GM06990 (cell line): ENCODE measurements at regions not wholly inside any gene's neighbourhood (a gene's known extent, or its start where the extent isn't known, plus 50 kb on each side); places are given as distances from the start of the nearest gene placed in this dataset.

Experiments
- DNase-seq: peaks from one replicate; pipeline ENCODE4 v3.0.0-alpha.2; 2011; ENCODE audit not compliant: insufficient read length; ENCODE audit errors: extremely low read depth
- H3K27me3 ChIP-seq: replicated peaks from 2 replicates; pipeline ENCODE4 v1.6.0; 2011; ENCODE audit warnings: low read length; ENCODE audit not compliant: control insufficient read depth, insufficient read depth
- H3K36me3 ChIP-seq: 2 replicates; pipeline ENCODE4 v1.5.1; 2011; ENCODE audit warnings: low read length; ENCODE audit not compliant: control insufficient read depth, insufficient read depth
- H3K4me3 ChIP-seq: replicated peaks from 2 replicates; pipeline ENCODE4 v1.5.1; 2011; ENCODE audit warnings: low read depth, mild to moderate bottlenecking, control low read depth, low read length
- CTCF ChIP-seq: IDR thresholded peaks from 2 replicates; pipeline ENCODE4 v1.5.1; 2011; ENCODE audit warnings: low read length, control low read depth, mild to moderate bottlenecking, inconsistent platforms; ENCODE audit not compliant: insufficient read depth, poor library complexity, severe bottlenecking

GRCh38 chr4:188268131-188268908 lies 129.1 kb downstream of the TRIML1 start:
- Histone ChIP-seq H3K4me3 (no peak overlapping the region), H3K27me3 (no peaks in the 10 kb centered on the region), H3K36me3 (no peaks in the 10 kb centered on the region)
- TF ChIP-seq CTCF, result no peak
- no peak for DNase-seq

- H3K27me3 ChIP-seq, result no peaks in the 10 kb centered on the region
- DNase-seq, result no peak
- H3K36me3 ChIP-seq, result no peaks in the 10 kb centered on the region
- no peak overlapping the region for H3K4me3 ChIP-seq
- no peak for TF ChIP-seq CTCF
Observed at GRCh38 chr4:188270273-188271069, 131.2 kb downstream of the TRIML1 start.

- Histone ChIP-seq H3K36me3 (no peaks in the 10 kb centered on the region), H3K27me3 (no peaks in the 10 kb centered on the region), H3K4me3 (no peak overlapping the region)
- TF ChIP-seq CTCF, result no peak
- DNase-seq, result no peak
Observed at GRCh38 chr4:188275686-188276085, 136.4 kb downstream of the TRIML1 start.

GRCh38 chr4:188279184-188279583 lies 139.9 kb downstream of the TRIML1 start:
- Histone ChIP-seq H3K27me3 (no peaks in the 10 kb centered on the region), H3K4me3 (no peak overlapping the region), H3K36me3 (no peaks in the 10 kb centered on the region)
- no peak for TF ChIP-seq CTCF
- DNase-seq, result no peak

GRCh38 chr4:188282471-188283232 lies 143.4 kb downstream of the TRIML1 start:
- no peak for TF ChIP-seq CTCF
- H3K27me3 ChIP-seq, result no peaks in the 10 kb centered on the region
- DNase-seq, result no peak
- no peak overlapping the region for H3K4me3 ChIP-seq
- H3K36me3 ChIP-seq, result no peaks in the 10 kb centered on the region
